Bronchial epithelial cell (primary cell): ENCODE measurements at regions not wholly inside any gene's neighbourhood (a gene's known extent, or its start where the extent isn't known, plus 50 kb on each side); places are given as distances from the start of the nearest gene placed in this dataset.

ENCODE experiments used
- DNase-seq: peaks from one replicate; pipeline ENCODE4 v3.0.0-alpha.2; 2010; ENCODE audit warnings: low read depth
- FAIRE-seq: peaks from 2 replicates; lab custom pipeline; 2011; peaks lifted over from hg19 to GRCh38; lab: Jason Lieb, UNC
- H3K27me3 ChIP-seq: 2 replicates; pipeline ENCODE4 v1.5.1; 2011; ENCODE audit warnings: low read length; ENCODE audit not compliant: control insufficient read depth, insufficient read depth
- H3K36me3 ChIP-seq: 2 replicates; pipeline ENCODE4 v1.5.1; 2011; ENCODE audit warnings: low read length; ENCODE audit not compliant: control insufficient read depth, insufficient read depth
- H3K4me3 ChIP-seq: 2 replicates; pipeline ENCODE4 v1.5.1; 2011; ENCODE audit warnings: mild to moderate bottlenecking, low read depth, low read length, control low read depth
- TF ChIP-seq, protein P1 (sequence below): IDR thresholded peaks from 2 replicates; pipeline ENCODE4 v1.5.1; 2011; ENCODE audit warnings: mild to moderate bottlenecking, moderate library complexity, low read length, control low read depth, inconsistent platforms; ENCODE audit not compliant: insufficient read depth, severe bottlenecking

GRCh38 chr5:96279801-96280542, 153.1 kb downstream of the PCSK1 start:
- FAIRE-seq (no peak), DNase-seq (peak; percentile 98)
- Histone ChIP-seq H3K4me3 (no peak overlapping the region), H3K36me3 (no peaks in the 10 kb centered on the region), H3K27me3 (no peaks in the 10 kb centered on the region)
- TF ChIP-seq, protein P1, sequence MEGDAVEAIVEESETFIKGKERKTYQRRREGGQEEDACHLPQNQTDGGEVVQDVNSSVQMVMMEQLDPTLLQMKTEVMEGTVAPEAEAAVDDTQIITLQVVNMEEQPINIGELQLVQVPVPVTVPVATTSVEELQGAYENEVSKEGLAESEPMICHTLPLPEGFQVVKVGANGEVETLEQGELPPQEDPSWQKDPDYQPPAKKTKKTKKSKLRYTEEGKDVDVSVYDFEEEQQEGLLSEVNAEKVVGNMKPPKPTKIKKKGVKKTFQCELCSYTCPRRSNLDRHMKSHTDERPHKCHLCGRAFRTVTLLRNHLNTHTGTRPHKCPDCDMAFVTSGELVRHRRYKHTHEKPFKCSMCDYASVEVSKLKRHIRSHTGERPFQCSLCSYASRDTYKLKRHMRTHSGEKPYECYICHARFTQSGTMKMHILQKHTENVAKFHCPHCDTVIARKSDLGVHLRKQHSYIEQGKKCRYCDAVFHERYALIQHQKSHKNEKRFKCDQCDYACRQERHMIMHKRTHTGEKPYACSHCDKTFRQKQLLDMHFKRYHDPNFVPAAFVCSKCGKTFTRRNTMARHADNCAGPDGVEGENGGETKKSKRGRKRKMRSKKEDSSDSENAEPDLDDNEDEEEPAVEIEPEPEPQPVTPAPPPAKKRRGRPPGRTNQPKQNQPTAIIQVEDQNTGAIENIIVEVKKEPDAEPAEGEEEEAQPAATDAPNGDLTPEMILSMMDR: no peak

- no peak for FAIRE-seq
- TF ChIP-seq, protein P1: no peak
- no peaks in the 10 kb centered on the region for H3K27me3 ChIP-seq
- no peak for DNase-seq
- no peaks in the 10 kb centered on the region for H3K36me3 ChIP-seq
- H3K4me3 ChIP-seq: no peak overlapping the region
Observed at GRCh38 chr5:96278981-96279380, 154.1 kb downstream of the PCSK1 start.

- TF ChIP-seq, protein P1: no peak
- no peak for FAIRE-seq
Observed at GRCh38 chr5:96275051-96275450, 158.0 kb downstream of the PCSK1 start.

DNA sequence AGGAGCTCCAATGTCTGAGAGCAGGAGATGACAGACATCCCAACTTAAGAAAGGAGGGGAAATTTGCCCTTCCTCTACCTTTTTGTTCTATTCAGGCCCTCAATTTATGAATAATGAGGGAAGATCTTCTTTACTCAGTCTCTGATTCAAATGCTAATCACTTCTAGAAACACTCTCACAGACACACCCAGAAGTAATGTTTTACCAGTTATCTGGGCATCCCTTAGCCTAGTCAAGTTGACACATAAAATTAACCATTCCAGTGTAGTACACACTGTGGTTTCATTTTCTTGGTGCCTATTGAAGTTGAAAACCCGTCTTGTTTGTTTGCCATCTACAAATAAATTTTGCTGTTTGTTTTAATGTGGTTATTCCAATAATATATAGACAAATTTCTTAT, 167.6 kb downstream of the PCSK1 start:
- DNase-seq (no peak), FAIRE-seq (no peak)
- H3K36me3 ChIP-seq: no peaks in the 10 kb centered on the region
- no peak overlapping the region for H3K4me3 ChIP-seq
- TF ChIP-seq, protein P1: no peak
- H3K27me3 ChIP-seq: no peaks in the 10 kb centered on the region

More at GRCh38 chr5:96275051-96275450, 158.0 kb downstream of the PCSK1 start:
- no peak for DNase-seq
- no peak overlapping the region for H3K4me3 ChIP-seq
- H3K36me3 ChIP-seq: no peaks in the 10 kb centered on the region
- no peaks in the 10 kb centered on the region for H3K27me3 ChIP-seq

- Histone ChIP-seq H3K4me3 (no peak overlapping the region), H3K36me3 (no peaks in the 10 kb centered on the region), H3K27me3 (no peaks in the 10 kb centered on the region)
- TF ChIP-seq, protein P1: no peak
- FAIRE-seq (no peak), DNase-seq (no peak)
Observed at GRCh38 chr5:96264047-96264446, 169.0 kb downstream of the PCSK1 start.

DNA sequence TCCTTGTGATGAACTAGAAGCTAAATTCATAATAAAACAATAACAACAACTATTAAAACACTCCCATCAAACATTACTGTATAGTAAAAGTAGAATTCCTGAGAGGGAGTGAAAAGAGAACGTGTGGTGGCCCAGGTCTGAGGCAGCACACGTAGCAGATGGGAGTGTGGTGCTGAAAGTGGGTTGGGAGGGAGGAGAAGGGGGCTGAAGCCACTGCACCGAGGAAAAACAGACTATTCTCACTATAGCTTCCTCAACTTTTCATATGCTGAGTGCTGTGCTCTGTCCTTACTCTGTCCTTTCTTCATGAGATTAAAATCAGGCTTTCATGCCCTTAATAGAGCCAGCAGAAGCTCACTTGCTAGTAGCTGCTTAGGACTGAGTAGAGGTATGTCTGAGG, 170.9 kb downstream of the PCSK1 start:
- Histone ChIP-seq H3K27me3 (no peaks in the 10 kb centered on the region), H3K36me3 (no peaks in the 10 kb centered on the region), H3K4me3 (no peak overlapping the region)
- TF ChIP-seq, protein P1: no peak
- FAIRE-seq (no peak), DNase-seq (no peak)
